KMS-11 (cell line): ENCODE measurements at regions not wholly inside any gene's neighbourhood (a gene's known extent, or its start where the extent isn't known, plus 50 kb on each side); places are given as distances from the start of the nearest gene placed in this dataset.

Source experiments
- H2AFZ ChIP-seq: fragments of 200-600 bp; sonication (generic); 2 replicates; pipeline ENCODE4 v1.6.1; 2016; ENCODE audit warnings: antibody characterized with exemption, mixed run types, low read depth
- H3K27ac ChIP-seq: fragments of 200-600 bp; sonication (generic); 2 replicates; pipeline ENCODE4 v1.6.1; 2016; ENCODE audit warnings: mild to moderate bottlenecking, mixed run types
- H3K27me3 ChIP-seq: fragments of 200-600 bp; sonication (generic); 2 replicates; pipeline ENCODE4 v1.6.1; 2017; ENCODE audit warnings: mild to moderate bottlenecking, low read depth, mixed run types, moderate library complexity; ENCODE audit not compliant: insufficient read depth
- H3K36me3 ChIP-seq: fragments of 200-600 bp; sonication (generic); 2 replicates; pipeline ENCODE4 v1.6.1; 2017; ENCODE audit warnings: mild to moderate bottlenecking, mixed run types; ENCODE audit not compliant: insufficient read depth
- H3K4me1 ChIP-seq: fragments of 200-600 bp; sonication (generic); 2 replicates; pipeline ENCODE4 v1.6.1; 2016; ENCODE audit warnings: mild to moderate bottlenecking, low read depth, mixed run types; ENCODE audit not compliant: poor library complexity, severe bottlenecking
- H3K4me2 ChIP-seq: fragments of 200-600 bp; sonication (generic); 2 replicates; pipeline ENCODE4 v1.7.0; 2016; ENCODE audit warnings: mild to moderate bottlenecking, mixed run types
- H3K4me3 ChIP-seq: fragments of 200-600 bp; sonication (generic); IDR thresholded peaks from 2 replicates; pipeline ENCODE4 v1.6.1; 2017; ENCODE audit warnings: low read depth, low read length, mixed read lengths; ENCODE audit not compliant: insufficient read depth
- H3K79me2 ChIP-seq: fragments of 200-600 bp; sonication (generic); 2 replicates; pipeline ENCODE4 v1.6.1; 2016; ENCODE audit warnings: low read depth, mixed run types; ENCODE audit not compliant: insufficient read depth
- H3K9ac ChIP-seq: fragments of 200-600 bp; sonication (generic); 2 replicates; pipeline ENCODE4 v1.6.1; 2016; ENCODE audit warnings: mild to moderate bottlenecking, mixed run types
- H4K20me1 ChIP-seq: fragments of 200-600 bp; sonication (generic); 2 replicates; pipeline ENCODE4 v1.6.1; 2016; ENCODE audit warnings: mild to moderate bottlenecking, mixed run types; ENCODE audit not compliant: insufficient read depth
- CTCF ChIP-seq: fragments of 200-600 bp; sonication (generic); conservative IDR thresholded peaks from 2 replicates; pipeline ENCODE4 v1.6.1; 2017; ENCODE audit warnings: low read depth, mild to moderate bottlenecking, antibody characterized with exemption, low read length, moderate library complexity, mixed read lengths

- Histone ChIP-seq H3K4me3 (no peak overlapping the region), H3K27ac (no peak overlapping the region), H4K20me1 (no peaks in the 10 kb centered on the region), H3K27me3 (no peaks in the 10 kb centered on the region), H2AFZ (no peak overlapping the region), H3K79me2 (no peaks in the 10 kb centered on the region), H3K4me1 (no peaks in the 10 kb centered on the region), H3K36me3 (no peaks in the 10 kb centered on the region), H3K9ac (no peak overlapping the region), H3K4me2 (no peak overlapping the region)
- TF ChIP-seq CTCF, result no peak
Measured at GRCh38 chr21:16407403-16408240, 677.8 kb downstream of the USP25 start.

- TF ChIP-seq CTCF, result no peak
- Histone ChIP-seq H3K4me1 (no peaks in the 10 kb centered on the region), H4K20me1 (no peaks in the 10 kb centered on the region), H3K27ac (no peak overlapping the region), H3K27me3 (no peaks in the 10 kb centered on the region), H3K4me2 (no peak overlapping the region), H3K9ac (no peak overlapping the region), H3K79me2 (no peaks in the 10 kb centered on the region), H2AFZ (no peak overlapping the region), H3K36me3 (no peaks in the 10 kb centered on the region), H3K4me3 (no peak overlapping the region)
Measured at GRCh38 chr21:16408280-16408679, 678.5 kb downstream of the USP25 start.

- Histone ChIP-seq H2AFZ (no peak overlapping the region), H4K20me1 (no peaks in the 10 kb centered on the region), H3K4me1 (no peaks in the 10 kb centered on the region), H3K27ac (no peak overlapping the region), H3K27me3 (no peaks in the 10 kb centered on the region), H3K79me2 (no peaks in the 10 kb centered on the region), H3K36me3 (no peaks in the 10 kb centered on the region), H3K9ac (no peak overlapping the region), H3K4me3 (no peak overlapping the region), H3K4me2 (no peak overlapping the region)
- no peak for TF ChIP-seq CTCF
Measured at GRCh38 chr21:16409352-16409751, 679.6 kb downstream of the USP25 start.

- Histone ChIP-seq H3K4me3 (no peak overlapping the region), H4K20me1 (no peaks in the 10 kb centered on the region), H3K4me1 (peaks cover 3% of the 10 kb centered on the region), H3K4me2 (no peak overlapping the region), H3K27me3 (no peaks in the 10 kb centered on the region), H3K79me2 (no peaks in the 10 kb centered on the region), H3K36me3 (no peaks in the 10 kb centered on the region), H2AFZ (no peak overlapping the region), H3K9ac (no peak overlapping the region), H3K27ac (no peak overlapping the region)
- TF ChIP-seq CTCF, result no peak
Measured at GRCh38 chr21:16418226-16418625, 688.4 kb downstream of the USP25 start.
